Mesenchymal stem cell (in vitro differentiated cells and primary cell): ENCODE measurements at regions not wholly inside any gene's neighbourhood (a gene's known extent, or its start where the extent isn't known, plus 50 kb on each side); places are given as distances from the start of the nearest gene placed in this dataset.

Experiments
- DNase-seq: peaks from one replicate; pipeline ENCODE4 v3.0.0-alpha.2; 2013
- H2AFZ ChIP-seq: one replicate; pipeline ENCODE4 v1.6.1; 2013; ENCODE audit warnings: low read depth, mild to moderate bottlenecking, control low read depth, inconsistent platforms, low read length, moderate library complexity
- H2AK5ac ChIP-seq: 2 replicates; pipeline ENCODE4 v1.6.1; 2013; ENCODE audit warnings: low read length, moderate library complexity, mild to moderate bottlenecking, inconsistent platforms; ENCODE audit not compliant: severe bottlenecking
- H2BK120ac ChIP-seq: one replicate; pipeline ENCODE4 v1.6.1; 2013; ENCODE audit warnings: low read depth, mild to moderate bottlenecking, inconsistent platforms, low read length, moderate library complexity
- H2BK12ac ChIP-seq, 2 experiments: one replicate each; pipeline ENCODE4 v1.6.1; 2013; ENCODE audit warnings: inconsistent platforms in 2 of 2, low read length in 2 of 2, mild to moderate bottlenecking in 2 of 2, moderate library complexity in 2 of 2, control low read depth in 1 of 2
- H2BK15ac ChIP-seq: one replicate; pipeline ENCODE4 v1.6.1; 2013; ENCODE audit warnings: mild to moderate bottlenecking, low read depth, inconsistent platforms; ENCODE audit not compliant: poor library complexity, severe bottlenecking
- H2BK5ac ChIP-seq: 2 replicates; pipeline ENCODE4 v1.6.1; 2013; ENCODE audit warnings: low read depth, mild to moderate bottlenecking, low read length, control low read depth, inconsistent platforms; ENCODE audit not compliant: poor library complexity, severe bottlenecking
- H3K14ac ChIP-seq, 2 experiments: one replicate each; pipeline ENCODE4 v1.6.1; 2013; ENCODE audit warnings: inconsistent platforms in 2 of 2, low read length in 2 of 2, control low read depth in 1 of 2, mild to moderate bottlenecking in 1 of 2, moderate library complexity in 1 of 2
- H3K18ac ChIP-seq, 2 experiments: one replicate each; pipeline ENCODE4 v1.6.1; 2013; ENCODE audit warnings: inconsistent platforms in 2 of 2, low read length in 2 of 2, control low read depth in 1 of 2, low read depth in 1 of 2, mild to moderate bottlenecking in 1 of 2
- H3K23ac ChIP-seq, 2 experiments: one replicate each; pipeline ENCODE4 v1.6.1; 2013; ENCODE audit warnings: inconsistent platforms in 2 of 2, low read length in 2 of 2, mild to moderate bottlenecking in 2 of 2, moderate library complexity in 2 of 2, control low read depth in 1 of 2
- H3K27ac ChIP-seq: 2 replicates; pipeline ENCODE4 v1.5.1; 2013; ENCODE audit warnings: mild to moderate bottlenecking, moderate library complexity, low read length, control low read depth, inconsistent platforms; ENCODE audit not compliant: poor library complexity, severe bottlenecking
- H3K27me3 ChIP-seq, 2 experiments: 2 replicates each; pipeline versions ENCODE4 v1.6.1 to v1.7.0; 2013; ENCODE audit warnings: low read length in 2 of 2, mild to moderate bottlenecking in 2 of 2, moderate library complexity in 2 of 2, control low read depth in 1 of 2, inconsistent platforms in 1 of 2; ENCODE audit not compliant: control insufficient read depth in 1 of 2, insufficient read depth in 1 of 2
- H3K36me3 ChIP-seq, 2 experiments: 2 replicates each; pipeline versions ENCODE4 v1.6.1 to v1.7.0; 2013; ENCODE audit warnings: low read length in 2 of 2, control low read depth in 1 of 2, inconsistent platforms in 1 of 2, low read depth in 1 of 2, mild to moderate bottlenecking in 1 of 2; ENCODE audit not compliant: insufficient read depth in 2 of 2, control insufficient read depth in 1 of 2
- H3K4ac ChIP-seq, 2 experiments: one replicate each; pipeline ENCODE4 v1.6.1; 2013; ENCODE audit warnings: inconsistent platforms in 2 of 2, low read length in 2 of 2, mild to moderate bottlenecking in 2 of 2, moderate library complexity in 2 of 2, control low read depth in 1 of 2, low read depth in 1 of 2
- H3K4me1 ChIP-seq: 2 replicates; pipeline ENCODE4 v1.6.1; 2013; ENCODE audit warnings: low read depth, low read length, control low read depth; ENCODE audit not compliant: control insufficient read depth, insufficient read depth
- H3K4me2 ChIP-seq: 2 replicates; pipeline ENCODE4 v1.6.1; 2013; ENCODE audit warnings: low read length, mild to moderate bottlenecking, inconsistent platforms; ENCODE audit not compliant: poor library complexity, severe bottlenecking
- H3K4me3 ChIP-seq, 2 experiments: 2 replicates each; pipeline versions ENCODE4 v1.5.1 to v1.7.0; 2013; ENCODE audit warnings: low read length in 2 of 2, mild to moderate bottlenecking in 2 of 2, control low read depth in 1 of 2, low read depth in 1 of 2; ENCODE audit not compliant: insufficient read depth in 1 of 2
- H3K79me1 ChIP-seq: replicated peaks from 2 replicates; pipeline ENCODE4 v1.6.1; 2013; ENCODE audit warnings: mild to moderate bottlenecking, control low read depth, low read length, inconsistent platforms; ENCODE audit not compliant: poor library complexity, severe bottlenecking
- H3K9ac ChIP-seq: 2 replicates; pipeline ENCODE4 v1.7.0; 2013; ENCODE audit warnings: mild to moderate bottlenecking, low read length, moderate library complexity
- H3K9me3 ChIP-seq: 2 replicates; pipeline ENCODE4 v1.7.0; 2013; ENCODE audit warnings: mild to moderate bottlenecking, low read length; ENCODE audit not compliant: control insufficient read depth
- H4K8ac ChIP-seq: one replicate; pipeline ENCODE4 v1.6.1; 2013; ENCODE audit warnings: inconsistent platforms, mild to moderate bottlenecking, low read length, moderate library complexity
- H4K91ac ChIP-seq: one replicate; pipeline ENCODE4 v1.6.1; 2013; ENCODE audit warnings: mild to moderate bottlenecking, low read length, inconsistent platforms
- WGBS: methylation state at CpG from one replicate; pipeline ENCODE4 v1.1.7; 2013; ENCODE audit warnings: mixed read lengths; 5-methylcytosine and 5-hydroxymethylcytosine counted together

DNA sequence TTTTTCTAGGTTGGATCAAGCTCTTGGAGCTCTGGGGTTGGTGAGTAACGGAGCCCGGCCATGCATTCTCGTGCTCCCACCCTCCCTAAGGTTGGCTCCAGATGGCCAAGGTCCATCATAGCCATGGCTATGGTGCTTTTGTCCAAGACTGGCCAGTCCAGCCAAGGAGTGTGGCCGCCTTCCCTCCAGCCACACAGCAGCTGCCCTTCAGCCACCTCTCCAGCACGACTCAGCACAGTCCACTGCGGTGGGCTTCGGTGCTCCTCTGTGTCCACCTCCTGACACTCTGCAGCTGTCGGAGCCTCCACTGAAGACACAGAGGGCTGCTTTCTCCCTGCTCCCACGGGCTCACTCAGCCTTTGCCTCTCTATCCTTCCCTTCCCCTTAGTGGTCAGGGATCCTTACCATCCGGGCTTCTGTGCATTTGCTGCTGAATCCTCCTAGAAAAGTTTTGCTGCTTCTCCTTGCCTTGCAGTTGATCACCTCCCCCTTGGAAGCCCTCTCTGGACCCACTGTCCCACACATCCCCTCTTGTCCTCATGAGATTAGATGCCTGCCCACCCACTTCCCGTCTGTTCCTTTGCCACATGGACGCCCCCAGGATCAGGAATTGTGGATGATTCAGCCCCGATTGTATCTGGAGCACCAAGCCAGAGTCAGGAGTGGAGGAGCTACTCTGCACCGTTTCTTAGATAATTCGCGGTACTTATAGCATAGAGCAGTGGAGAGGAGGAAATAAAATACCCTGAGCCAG is 177.1 kb upstream of the COPS8 start:
- H3K36me3 ChIP-seq = no peaks in the 10 kb centered on the region
- no peak overlapping the region for H3K23ac ChIP-seq
- H3K27ac ChIP-seq = no peak overlapping the region
- no peak overlapping the region for H2BK5ac ChIP-seq
- no peak overlapping the region for H2AFZ ChIP-seq
- peaks cover 16 to 24% of the 10 kb centered on the region in 2 experiments for H3K27me3 ChIP-seq
- H3K4me1 ChIP-seq = peaks cover 2% of the 10 kb centered on the region
- no peak overlapping the region for H3K9ac ChIP-seq
- no peak overlapping the region for H3K18ac ChIP-seq
- no peak overlapping the region for H3K4ac ChIP-seq
- H2AK5ac ChIP-seq = no peak overlapping the region
- H3K4me2 ChIP-seq = no peak overlapping the region
- no peak overlapping the region for H2BK120ac ChIP-seq
- no peak overlapping the region for H3K4me3 ChIP-seq
- H3K79me1 ChIP-seq = no peaks in the 10 kb centered on the region
- no peak for DNase-seq
- WGBS = 92% methylated on average over 16 of the region's 16 CpGs
- no peak overlapping the region for H3K14ac ChIP-seq
- peak overlapping the region; percentile 81 for H4K91ac ChIP-seq
- no peak overlapping the region for H2BK12ac ChIP-seq
- H4K8ac ChIP-seq = peak overlapping the region; percentile 64
- H2BK15ac ChIP-seq = no peak overlapping the region
- no peaks in the 10 kb centered on the region for H3K9me3 ChIP-seq

DNA sequence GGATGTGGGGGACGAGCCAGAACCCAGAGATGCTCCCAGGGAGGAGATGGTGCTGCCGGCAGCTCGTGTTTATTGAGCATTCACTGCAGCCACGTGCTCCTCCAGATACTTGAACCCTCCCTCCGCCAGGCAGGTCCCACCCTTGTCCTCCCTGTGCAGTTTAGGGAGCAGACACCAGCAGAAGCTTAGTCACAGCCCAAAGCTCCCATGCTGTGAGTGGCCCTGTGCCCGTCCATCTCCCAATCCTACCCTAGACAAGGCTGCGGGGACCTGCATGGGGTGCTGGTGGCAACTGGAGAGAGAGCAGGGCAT is 176.5 kb upstream of the COPS8 start:
- peak overlapping the region in 1 of 2 experiments; percentile 75 for H3K14ac ChIP-seq
- H3K9ac ChIP-seq = no peak overlapping the region
- peak overlapping the region; percentile 64 for H4K8ac ChIP-seq
- H4K91ac ChIP-seq = no peak overlapping the region
- no peak overlapping the region for H2AK5ac ChIP-seq
- H3K27ac ChIP-seq = no peak overlapping the region
- H2BK120ac ChIP-seq = no peak overlapping the region
- H2BK15ac ChIP-seq = no peak overlapping the region
- no peak overlapping the region for H2BK5ac ChIP-seq
- H2BK12ac ChIP-seq = no peak overlapping the region
- 90% methylated on average over 6 of the region's 7 CpGs for WGBS
- no peak overlapping the region for H2AFZ ChIP-seq
- peaks cover 21 to 22% of the 10 kb centered on the region in 2 experiments for H3K27me3 ChIP-seq
- no peaks in the 10 kb centered on the region for H3K36me3 ChIP-seq
- no peak overlapping the region for H3K4me2 ChIP-seq
- H3K4me1 ChIP-seq = peaks cover 2% of the 10 kb centered on the region
- H3K79me1 ChIP-seq = no peaks in the 10 kb centered on the region
- no peak overlapping the region for H3K23ac ChIP-seq
- H3K4ac ChIP-seq = no peak overlapping the region
- DNase-seq = no peak
- no peak overlapping the region for H3K4me3 ChIP-seq
- H3K18ac ChIP-seq = peak overlapping the region in 1 of 2 experiments; percentile 2
- no peaks in the 10 kb centered on the region for H3K9me3 ChIP-seq

DNA sequence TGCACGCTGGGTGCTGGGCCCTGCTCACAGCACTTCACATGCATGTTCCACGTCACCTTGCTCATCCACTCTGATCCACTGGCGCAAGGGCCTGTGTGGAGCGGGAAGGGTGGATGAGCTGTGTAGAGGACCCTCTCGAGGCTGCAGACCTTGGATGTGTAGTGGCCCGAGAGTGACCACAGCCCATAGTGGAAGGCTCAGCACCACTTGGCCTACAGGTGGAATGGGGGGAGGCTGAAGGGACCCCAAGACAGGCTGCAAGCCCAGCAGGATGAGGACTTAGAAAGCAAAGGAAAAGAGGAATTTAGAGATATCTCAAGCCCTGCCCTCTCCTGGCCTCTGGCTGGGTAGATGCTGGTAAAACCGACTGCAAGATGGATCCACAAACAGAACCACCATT is 175.9 kb upstream of the COPS8 start:
- H3K9me3 ChIP-seq = no peaks in the 10 kb centered on the region
- no peaks in the 10 kb centered on the region for H3K36me3 ChIP-seq
- no peaks in the 10 kb centered on the region for H3K79me1 ChIP-seq
- H3K9ac ChIP-seq = no peak overlapping the region
- DNase-seq = no peak
- no peak overlapping the region for H2AK5ac ChIP-seq
- no peak overlapping the region for H2BK120ac ChIP-seq
- peak overlapping the region; percentile 78 for H4K91ac ChIP-seq
- no peak overlapping the region for H2BK5ac ChIP-seq
- no peak overlapping the region for H3K27ac ChIP-seq
- no peak overlapping the region for H3K23ac ChIP-seq
- H3K4me2 ChIP-seq = no peak overlapping the region
- H3K4me1 ChIP-seq = peaks cover 2% of the 10 kb centered on the region
- H3K27me3 ChIP-seq = peaks cover 21 to 24% of the 10 kb centered on the region in 2 experiments
- peak overlapping the region in 1 of 2 experiments; percentile 34 for H2BK12ac ChIP-seq
- no peak overlapping the region for H3K4ac ChIP-seq
- H3K14ac ChIP-seq = peak overlapping the region in 1 of 2 experiments; percentile 62
- no peak overlapping the region for H2BK15ac ChIP-seq
- peak overlapping the region; percentile 69 for H4K8ac ChIP-seq
- no peak overlapping the region for H3K18ac ChIP-seq
- 96% methylated on average over 6 of the region's 7 CpGs for WGBS
- H3K4me3 ChIP-seq = peak overlapping the region in 1 of 2 experiments; percentile 20
- H2AFZ ChIP-seq = no peak overlapping the region

GRCh38 chr2:236910781-236911495 is 174.8 kb upstream of the COPS8 start:
- Histone ChIP-seq H2BK15ac (no peak overlapping the region), H3K4ac (no peak overlapping the region), H2BK120ac (no peak overlapping the region), H3K9me3 (no peaks in the 10 kb centered on the region), H2AK5ac (no peak overlapping the region), H3K27me3 (peaks cover 21 to 23% of the 10 kb centered on the region in 2 experiments), H4K91ac (no peak overlapping the region), H3K14ac (no peak overlapping the region), H2BK5ac (no peak overlapping the region), H3K79me1 (no peaks in the 10 kb centered on the region), H3K27ac (no peak overlapping the region), H3K18ac (no peak overlapping the region), H3K4me1 (peaks cover 2% of the 10 kb centered on the region), H4K8ac (no peak overlapping the region), H2BK12ac (no peak overlapping the region), H3K23ac (no peak overlapping the region), H3K36me3 (no peaks in the 10 kb centered on the region), H3K9ac (no peak overlapping the region), H3K4me2 (no peak overlapping the region), H2AFZ (no peak overlapping the region), H3K4me3 (no peak overlapping the region)
- 94% methylated on average over 9 of the region's 14 CpGs for WGBS
- DNase-seq = no peak
